Motor neuron (in vitro differentiated cells): ENCODE measurements at regions not wholly inside any gene's neighbourhood (a gene's known extent, or its start where the extent isn't known, plus 50 kb on each side); places are given as distances from the start of the nearest gene placed in this dataset.

Experiments
- ATAC-seq, 8 experiments: fragments of 200-7000 bp; cut with Tn5 transposase; replicated peaks in 6 of 8; 2 replicates each; pipeline ENCODE4 v1.8.0; 2021; ENCODE audit warnings: mild to moderate bottlenecking in 8 of 8, moderate library complexity in 8 of 8
- H3K27ac ChIP-seq, 2 donors: fragments of 250-450 bp; sonication (Bioruptor Pico); 2 replicates each; pipeline ENCODE4 v1.9.0; 2021; ENCODE audit warnings: antibody characterized with exemption in 2 of 2, mild to moderate bottlenecking in 2 of 2, moderate library complexity in 1 of 2
- H3K4me1 ChIP-seq, 2 donors: fragments of 250-450 bp; sonication (Bioruptor Pico); replicated peaks in 1 of 2; 2 replicates each; pipeline ENCODE4 v1.6.1; 2021; ENCODE audit warnings: antibody characterized with exemption in 2 of 2, mild to moderate bottlenecking in 2 of 2, moderate library complexity in 1 of 2
- H3K4me3 ChIP-seq, 5 donors: fragments of 250-450 bp; sonication (Bioruptor Pico); 2 replicates each; pipeline ENCODE4 v1.9.0; 2021; ENCODE audit warnings: antibody characterized with exemption in 5 of 5, mild to moderate bottlenecking in 5 of 5, moderate library complexity in 4 of 5
- WGBS, 10 experiments: fragments of 450-650 bp; shearing (Covaris generic); methylation state at CpG; one replicate each; pipeline ENCODE4 v1.0.0; 2022; 5-methylcytosine and 5-hydroxymethylcytosine counted together
- in situ Hi-C, 9 experiments: fragments of 400-800 bp; cut with MboI; loops; one replicate each; pipeline ENCODE4 v1.15.0; 2021; ENCODE audit warnings: low sequenced_read_pairs in 9 of 9, low pct_unique_long_range_greater_than_20kb in 2 of 9; ENCODE audit not compliant: unreplicated experiment in 9 of 9

DNA sequence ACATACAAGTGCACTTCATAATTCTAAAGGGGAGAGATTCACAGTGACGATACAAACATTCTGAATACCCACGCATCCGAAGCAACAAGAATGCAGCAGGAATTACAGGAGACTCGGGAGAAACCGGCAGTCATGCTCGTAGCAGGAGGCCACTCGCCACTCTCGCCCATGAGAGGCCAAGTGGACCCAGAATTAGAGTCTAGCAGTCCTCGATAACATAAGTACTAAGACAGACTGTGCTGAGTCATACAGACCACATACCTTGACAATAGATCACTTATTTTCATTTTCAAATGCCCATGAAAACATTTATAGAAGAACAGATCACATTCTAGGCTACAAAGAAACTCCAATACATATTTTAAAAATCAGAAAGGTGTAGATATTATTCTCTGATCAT lies 299.1 kb upstream of the TSHZ3 start:
- Histone ChIP-seq H3K27ac (no peak overlapping the region), H3K4me3 (no peak overlapping the region), H3K4me1 (peaks cover 0 to 3% of the 10 kb centered on the region in 2 donors)
- 20 to 91% (median 77%) methylated on average over 1 to 9 of the region's 9 CpGs; no CpG with 5 or more reads in 2 of the 10 experiments for WGBS, 10 experiments
- in situ Hi-C loops = no loop called here
- peak in 2 of 8 experiments; percentile 38 to 48 for ATAC-seq

DNA sequence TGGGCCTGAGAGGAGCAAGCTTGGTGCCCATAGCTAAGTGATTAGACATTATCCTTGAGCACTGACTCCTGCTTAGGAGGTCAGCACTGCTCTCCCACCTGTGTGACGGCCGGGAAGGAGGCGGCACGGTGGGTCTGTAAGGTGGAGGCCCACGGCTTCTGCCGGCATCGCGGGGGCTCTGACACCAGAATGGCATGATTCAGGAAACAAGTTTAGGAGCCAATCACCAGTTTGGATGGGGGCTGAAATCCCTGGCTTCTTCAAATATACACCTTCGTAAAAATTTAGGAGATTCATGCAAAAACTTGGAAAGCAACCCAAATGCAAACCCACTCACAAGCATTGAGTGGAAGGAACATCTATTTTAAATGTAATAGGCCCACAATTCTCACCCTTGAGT lies 307.3 kb upstream of the TSHZ3 start:
- Histone ChIP-seq H3K27ac (no peak overlapping the region), H3K4me1 (peaks cover 0 to 13% of the 10 kb centered on the region in 2 donors), H3K4me3 (no peak overlapping the region)
- WGBS, 10 experiments = 18 to 100% (median 75%) methylated on average over 1 to 9 of the region's 9 CpGs; no CpG with 5 or more reads in 2 of the 10 experiments
- no peak for ATAC-seq
- in situ Hi-C loops = no loop called here

DNA sequence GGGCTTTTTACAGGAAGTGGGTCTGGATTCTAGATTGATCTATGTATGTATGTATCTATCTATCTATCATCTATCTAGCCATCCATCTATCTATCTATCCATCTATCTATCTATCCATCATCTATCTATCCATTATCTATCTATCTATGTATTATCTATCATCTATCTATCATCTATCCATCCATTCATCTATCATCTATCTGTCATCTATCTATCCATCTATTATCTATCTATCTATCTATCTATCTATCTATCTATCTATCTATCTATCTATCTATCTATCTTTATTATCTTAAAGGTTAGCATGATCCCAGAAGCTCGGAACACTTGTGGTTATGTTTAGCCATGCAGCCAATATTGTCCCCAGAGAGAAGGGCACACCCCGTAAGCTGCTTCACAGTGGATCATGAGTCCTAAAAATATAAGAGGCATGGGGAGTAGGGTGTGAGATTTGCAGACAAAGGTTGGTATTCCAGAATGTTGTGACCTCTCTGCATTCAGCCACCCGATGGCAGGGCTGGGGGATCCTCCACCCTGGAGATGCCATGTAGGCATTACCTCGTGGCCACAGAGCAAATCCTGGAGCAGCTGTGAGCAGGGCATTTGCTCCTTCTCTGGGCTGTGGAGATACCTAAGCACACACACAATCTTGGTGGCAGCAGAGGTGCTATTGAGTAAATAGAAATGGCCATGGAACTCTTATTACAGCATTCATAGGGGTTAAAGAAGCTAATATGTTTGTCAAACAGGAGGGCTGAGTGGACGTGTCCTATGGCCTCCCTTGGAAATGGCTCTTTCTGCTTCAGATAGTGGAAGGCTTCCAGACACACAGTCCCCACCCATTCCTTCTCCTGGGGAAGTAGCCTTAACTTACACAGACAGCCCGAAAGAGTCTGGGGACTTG lies 310.0 kb upstream of the TSHZ3 start:
- Histone ChIP-seq H3K4me1 (peaks cover 0 to 13% of the 10 kb centered on the region in 2 donors), H3K27ac (no peak overlapping the region), H3K4me3 (no peak overlapping the region)
- WGBS, 10 experiments = 17 to 100% (median 83%) methylated on average over 1 to 5 of the region's 6 CpGs; no CpG with 5 or more reads in 1 of the 10 experiments
- ATAC-seq = no peak
- in situ Hi-C loops = no loop called here

DNA sequence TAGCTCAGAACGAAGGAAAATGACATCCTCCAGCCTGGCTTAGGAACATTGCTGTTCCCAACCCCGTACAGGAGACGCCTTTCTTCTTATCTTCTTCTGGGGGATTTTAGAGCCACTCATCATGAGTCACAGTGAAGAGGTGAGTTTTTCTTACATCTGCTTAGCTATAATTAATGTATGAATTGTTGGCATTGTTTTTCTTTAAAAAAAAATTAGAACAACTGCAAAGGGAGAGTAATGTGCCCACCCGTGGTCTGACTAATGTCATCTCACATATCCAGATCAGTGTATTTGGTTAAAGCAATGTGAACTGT lies 310.6 kb upstream of the TSHZ3 start:
- no peak overlapping the region for H3K4me3 ChIP-seq
- peak in 1 of 8 experiments; percentile 29 for ATAC-seq
- WGBS, 10 experiments = 0 to 93% (median 47%) methylated on average over 1 to 4 of the region's 4 CpGs; no CpG with 5 or more reads in 2 of the 10 experiments
- in situ Hi-C loops = no loop called here
- peaks cover 0 to 15% of the 10 kb centered on the region in 2 donors for H3K4me1 ChIP-seq
- H3K27ac ChIP-seq = no peak overlapping the region

- in situ Hi-C loops = no loop called here
- H3K4me1 ChIP-seq = peaks cover 0 to 14% of the 10 kb centered on the region in 2 donors
- H3K27ac ChIP-seq = no peak overlapping the region
- 20 to 100% (median 91%) methylated on average over 1 to 6 of the region's 7 CpGs; no CpG with 5 or more reads in 1 of the 10 experiments for WGBS, 10 experiments
- no peak for ATAC-seq
- H3K4me3 ChIP-seq = no peak overlapping the region
These were observed 314.9 kb upstream of the TSHZ3 start for GRCh38 chr19:31664096-31664495.

GRCh38 chr19:31664997-31665396 lies 315.8 kb upstream of the TSHZ3 start:
- ATAC-seq = no peak
- Histone ChIP-seq H3K27ac (no peak overlapping the region), H3K4me3 (no peak overlapping the region), H3K4me1 (peaks cover 0 to 14% of the 10 kb centered on the region in 2 donors)
- 19 to 87% (median 61%) methylated on average over 4 to 6 of the region's 6 CpGs; no CpG with 5 or more reads in 2 of the 10 experiments for WGBS, 10 experiments
- in situ Hi-C loops = no loop called here

GRCh38 chr19:31666126-31666525 lies 316.9 kb upstream of the TSHZ3 start:
- H3K4me1 ChIP-seq = peaks cover 0 to 8% of the 10 kb centered on the region in 2 donors
- no peak overlapping the region for H3K4me3 ChIP-seq
- in situ Hi-C loops = no loop called here
- no peak for ATAC-seq
- H3K27ac ChIP-seq = no peak overlapping the region
- 10 to 83% (median 20%) methylated on average over 1 to 2 of the region's 3 CpGs; no CpG with 5 or more reads in 5 of the 10 experiments for WGBS, 10 experiments

DNA sequence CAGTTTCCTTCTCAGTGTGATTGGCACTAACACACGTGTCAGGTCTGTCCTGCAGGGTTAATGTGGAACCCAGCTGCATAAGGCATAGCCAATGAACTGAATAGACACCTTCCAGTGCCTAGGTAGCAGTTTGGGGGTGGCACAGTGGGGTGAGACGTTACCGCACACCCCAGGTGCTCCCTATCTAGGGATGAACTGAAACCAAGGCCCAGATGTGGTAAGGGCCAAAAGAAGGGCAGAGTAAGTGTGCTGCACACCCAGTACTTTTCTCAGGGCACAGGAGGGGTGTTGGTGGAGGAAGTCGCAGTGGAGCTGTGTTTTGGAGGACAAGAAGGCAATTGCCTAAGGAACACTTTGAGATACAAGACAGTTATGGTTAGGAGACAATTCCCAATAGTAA lies 317.9 kb upstream of the TSHZ3 start:
- H3K4me3 ChIP-seq = no peak overlapping the region
- in situ Hi-C loops = no loop called here
- 42 to 100% (median 92%) methylated on average over 1 to 3 of the region's 4 CpGs; no CpG with 5 or more reads in 6 of the 10 experiments for WGBS, 10 experiments

GRCh38 chr19:31668921-31669320 lies 319.7 kb upstream of the TSHZ3 start:
- in situ Hi-C loops = no loop called here
- WGBS, 10 experiments = 28 to 100% (median 87%) methylated on average over 2 to 4 of the region's 4 CpGs
- no peak for ATAC-seq
- Histone ChIP-seq H3K4me3 (no peak overlapping the region), H3K27ac (no peak overlapping the region), H3K4me1 (peaks cover 0 to 8% of the 10 kb centered on the region in 2 donors)

More for the DNA sequence above, 317.9 kb upstream of the TSHZ3 start:
- ATAC-seq = no peak
- Histone ChIP-seq H3K4me1 (peaks cover 0 to 8% of the 10 kb centered on the region in 2 donors), H3K27ac (no peak overlapping the region)

DNA sequence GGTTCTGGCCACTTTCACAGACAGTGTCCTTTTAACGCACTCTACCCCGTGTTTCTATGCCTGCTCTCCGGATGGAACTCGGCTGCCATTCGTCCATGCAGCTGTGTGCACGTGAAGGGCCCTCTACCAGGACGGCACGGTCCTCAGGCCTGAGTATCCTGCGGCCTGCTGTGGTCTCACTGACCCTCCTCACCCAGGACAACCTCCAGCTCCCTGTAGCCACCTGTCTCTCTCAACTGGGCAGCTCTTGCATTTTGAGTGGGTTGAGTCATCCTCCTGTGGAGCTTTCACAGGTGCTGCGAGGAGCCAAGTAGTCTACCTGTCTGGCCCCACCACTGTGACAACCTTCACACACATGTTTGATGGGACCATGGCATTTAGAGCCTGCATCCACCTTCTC lies 321.7 kb upstream of the TSHZ3 start:
- Histone ChIP-seq H3K27ac (no peak overlapping the region), H3K4me1 (no peaks in the 10 kb centered on the region), H3K4me3 (no peak overlapping the region)
- in situ Hi-C loops = no loop called here
- WGBS, 10 experiments = 59 to 95% (median 85%) methylated on average over 1 to 8 of the region's 10 CpGs; no CpG with 5 or more reads in 4 of the 10 experiments
- ATAC-seq = no peak

GRCh38 chr19:31671411-31672035 lies 322.3 kb upstream of the TSHZ3 start:
- ATAC-seq = peak in 1 of 8 experiments; percentile 45
- Histone ChIP-seq H3K4me1 (no peaks in the 10 kb centered on the region), H3K27ac (no peak overlapping the region), H3K4me3 (no peak overlapping the region)
- in situ Hi-C loops = no loop called here
- WGBS, 10 experiments = 10 to 93% (median 67%) methylated on average over 1 to 8 of the region's 10 CpGs; no CpG with 5 or more reads in 3 of the 10 experiments

- in situ Hi-C loops = no loop called here
- Histone ChIP-seq H3K27ac (no peak overlapping the region), H3K4me3 (no peak overlapping the region), H3K4me1 (no peaks in the 10 kb centered on the region)
- ATAC-seq = no peak
- 22 to 95% (median 80%) methylated on average over 5 to 11 of the region's 11 CpGs for WGBS, 10 experiments
These were observed 325.4 kb upstream of the TSHZ3 start for GRCh38 chr19:31674503-31675192.
